ENCODE measurements at regions not wholly inside any gene's neighbourhood (a gene's known extent, or its start where the extent isn't known, plus 50 kb on each side); places are given as distances from the start of the nearest gene placed in this dataset.

DNA sequence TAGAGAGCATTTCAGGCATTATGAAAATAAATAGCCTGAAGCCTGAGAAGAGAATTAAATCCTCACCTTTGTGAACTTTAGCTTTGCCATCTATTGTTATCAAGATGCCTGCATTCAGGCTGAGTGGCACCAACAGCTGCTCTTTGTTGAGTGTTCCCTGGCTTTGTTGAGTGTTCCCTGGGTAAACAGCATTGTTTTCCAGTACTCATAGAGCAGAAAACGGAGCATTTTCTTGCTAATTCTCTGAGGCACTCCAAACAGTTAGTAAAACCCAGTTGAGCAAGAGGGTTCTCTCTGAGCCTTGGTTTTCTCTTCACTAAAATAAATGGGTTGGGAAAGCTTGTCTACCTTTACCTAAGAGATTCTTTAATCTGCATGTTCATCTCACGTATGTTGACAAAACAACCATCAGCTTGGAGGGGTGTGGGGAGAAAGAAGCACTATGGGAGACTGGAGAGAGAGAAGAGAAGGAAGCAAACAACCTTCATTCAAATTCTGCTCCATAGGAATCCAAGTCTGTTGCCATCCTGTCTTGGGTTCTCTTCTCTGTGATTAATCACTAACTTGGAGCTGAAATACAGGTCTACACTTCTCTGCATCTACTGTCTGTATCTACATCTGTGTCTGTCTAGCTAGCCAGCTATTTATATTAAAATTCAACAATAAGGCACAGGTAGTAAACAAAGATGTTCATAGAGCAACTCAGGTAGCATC lies 567.0 kb upstream of the SOX11 start:
- peaks cover 4% of the 10 kb centered on the region for H3K9me3 Mint-ChIP-seq
- ATAC-seq (no peak), DNase-seq (no peak)
- no peak overlapping the region for H3K27ac Mint-ChIP-seq
- H3K4me1 Mint-ChIP-seq, result no peaks in the 10 kb centered on the region
- no peaks in the 10 kb centered on the region for H3K27me3 Mint-ChIP-seq
- no peaks in the 10 kb centered on the region for H3K36me3 Mint-ChIP-seq (ENCODE audit: low read depth)
- H3K4me3 Mint-ChIP-seq, result no peak overlapping the region

DNA sequence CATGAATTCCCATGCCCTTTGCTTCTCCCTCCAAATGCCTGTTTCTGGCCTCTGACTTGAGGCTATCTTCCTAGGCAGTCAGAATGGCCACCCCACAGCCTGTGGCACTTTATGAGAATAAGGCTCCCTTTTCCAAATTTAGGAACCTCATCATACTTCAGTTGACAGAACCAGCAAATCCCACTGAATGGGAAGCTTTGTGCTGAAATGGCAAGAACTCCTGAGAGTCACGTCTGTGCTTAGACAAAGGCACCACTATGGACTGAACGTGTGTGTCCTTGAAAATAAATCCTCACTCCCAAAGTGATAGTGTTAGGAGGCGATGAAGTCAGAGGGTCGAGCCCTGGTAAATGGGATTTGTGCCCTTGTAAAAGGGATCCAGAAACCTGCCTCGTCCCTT lies 559.9 kb upstream of the SOX11 start:
- no peaks in the 10 kb centered on the region for H3K27me3 Mint-ChIP-seq
- peaks cover 15% of the 10 kb centered on the region for H3K9me3 Mint-ChIP-seq
- no peak overlapping the region for H3K27ac Mint-ChIP-seq
- DNase-seq (no peak), ATAC-seq (no peak)
- no peak overlapping the region for H3K4me3 Mint-ChIP-seq
- H3K36me3 Mint-ChIP-seq (ENCODE audit: low read depth), result no peaks in the 10 kb centered on the region
- H3K4me1 Mint-ChIP-seq, result no peaks in the 10 kb centered on the region

- Mint-ChIP-seq H3K27ac (no peak overlapping the region), H3K4me3 (no peak overlapping the region), H3K36me3 (ENCODE audit: low read depth) (no peaks in the 10 kb centered on the region), H3K27me3 (no peaks in the 10 kb centered on the region), H3K4me1 (no peaks in the 10 kb centered on the region), H3K9me3 (peaks cover 9% of the 10 kb centered on the region)
- ATAC-seq (no peak), DNase-seq (no peak)
Observed at GRCh38 chr2:5140347-5140746, 551.8 kb upstream of the SOX11 start.

DNA sequence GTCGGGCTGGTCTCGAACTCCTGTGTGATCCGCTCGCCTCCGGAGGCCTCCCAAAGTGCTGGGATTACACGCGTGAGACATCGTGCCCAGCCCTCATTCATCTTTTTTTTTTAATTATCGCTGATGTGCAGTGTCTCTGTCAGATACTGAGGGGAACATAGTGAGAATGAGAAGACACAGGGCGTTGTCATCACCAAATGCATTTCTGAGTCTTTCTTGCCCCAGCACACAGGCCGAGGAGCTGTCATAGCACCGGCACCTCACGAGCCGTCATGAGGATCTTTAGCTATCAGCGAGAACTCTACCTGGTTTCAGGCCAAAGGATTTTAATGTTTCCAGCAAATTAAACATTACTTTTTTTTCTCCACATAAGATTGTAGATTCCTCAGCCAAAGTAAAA lies 548.0 kb upstream of the SOX11 start:
- H3K9me3 Mint-ChIP-seq, result peaks cover 27% of the 10 kb centered on the region

GRCh38 chr2:5145053-5145452 lies 547.1 kb upstream of the SOX11 start:
- DNase-seq (no peak), ATAC-seq (no peak)
- Mint-ChIP-seq H3K9me3 (peaks cover 36% of the 10 kb centered on the region), H3K36me3 (ENCODE audit: low read depth) (no peaks in the 10 kb centered on the region), H3K27me3 (no peaks in the 10 kb centered on the region), H3K4me1 (no peaks in the 10 kb centered on the region), H3K27ac (no peak overlapping the region), H3K4me3 (no peak overlapping the region)

More for the DNA sequence above, 548.0 kb upstream of the SOX11 start:
- Mint-ChIP-seq H3K4me1 (no peaks in the 10 kb centered on the region), H3K36me3 (ENCODE audit: low read depth) (no peaks in the 10 kb centered on the region), H3K4me3 (no peak overlapping the region), H3K27me3 (no peaks in the 10 kb centered on the region), H3K27ac (no peak overlapping the region)
- no peak for ATAC-seq
- DNase-seq, result no peak

- Mint-ChIP-seq H3K36me3 (ENCODE audit: low read depth) (no peaks in the 10 kb centered on the region), H3K4me3 (no peak overlapping the region), H3K27me3 (no peaks in the 10 kb centered on the region), H3K9me3 (peaks cover 36% of the 10 kb centered on the region), H3K4me1 (no peaks in the 10 kb centered on the region), H3K27ac (no peak overlapping the region)
- DNase-seq (no peak), ATAC-seq (no peak)
Observed at GRCh38 chr2:5145801-5146200, 546.4 kb upstream of the SOX11 start.

- no peaks in the 10 kb centered on the region for H3K27me3 Mint-ChIP-seq
- peaks cover 49% of the 10 kb centered on the region for H3K9me3 Mint-ChIP-seq
- DNase-seq, result no peak
- H3K4me3 Mint-ChIP-seq, result no peak overlapping the region
- H3K36me3 Mint-ChIP-seq (ENCODE audit: low read depth), result no peaks in the 10 kb centered on the region
- H3K27ac Mint-ChIP-seq, result no peak overlapping the region
- no peak for ATAC-seq
- no peaks in the 10 kb centered on the region for H3K4me1 Mint-ChIP-seq
Observed at GRCh38 chr2:5148392-5149085, 543.6 kb upstream of the SOX11 start.

DNA sequence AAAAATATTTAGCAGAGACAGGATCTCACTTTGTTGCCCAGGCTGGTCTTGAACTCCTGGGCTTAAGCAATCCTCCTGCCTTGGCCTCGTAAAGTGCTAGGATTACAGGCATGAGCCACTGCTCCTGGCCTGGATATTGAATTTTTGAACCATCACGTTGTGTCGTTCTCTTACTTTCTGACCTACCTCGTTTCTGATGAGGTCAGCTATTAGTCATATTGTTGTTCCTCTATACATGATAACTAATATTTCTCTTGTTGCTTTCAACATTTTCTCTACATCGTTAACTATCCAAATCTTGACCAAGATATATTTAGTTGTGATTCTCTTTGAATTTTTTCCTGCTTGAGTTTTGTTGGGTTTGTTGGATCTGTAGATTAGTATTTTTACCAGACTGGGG lies 541.3 kb upstream of the SOX11 start:
- H3K9me3 Mint-ChIP-seq, result peaks cover 52% of the 10 kb centered on the region
- H3K4me1 Mint-ChIP-seq, result no peaks in the 10 kb centered on the region
- no peak for ATAC-seq
- no peak overlapping the region for H3K27ac Mint-ChIP-seq
- no peaks in the 10 kb centered on the region for H3K36me3 Mint-ChIP-seq (ENCODE audit: low read depth)
- no peaks in the 10 kb centered on the region for H3K27me3 Mint-ChIP-seq
- no peak overlapping the region for H3K4me3 Mint-ChIP-seq
- DNase-seq, result no peak

- DNase-seq (no peak), ATAC-seq (no peak)
- Mint-ChIP-seq H3K4me3 (no peak overlapping the region), H3K27me3 (no peaks in the 10 kb centered on the region), H3K9me3 (peaks cover 13% of the 10 kb centered on the region), H3K27ac (no peak overlapping the region), H3K4me1 (no peaks in the 10 kb centered on the region), H3K36me3 (ENCODE audit: low read depth) (no peaks in the 10 kb centered on the region)
Observed at GRCh38 chr2:5164776-5165525, 527.2 kb upstream of the SOX11 start.

DNA sequence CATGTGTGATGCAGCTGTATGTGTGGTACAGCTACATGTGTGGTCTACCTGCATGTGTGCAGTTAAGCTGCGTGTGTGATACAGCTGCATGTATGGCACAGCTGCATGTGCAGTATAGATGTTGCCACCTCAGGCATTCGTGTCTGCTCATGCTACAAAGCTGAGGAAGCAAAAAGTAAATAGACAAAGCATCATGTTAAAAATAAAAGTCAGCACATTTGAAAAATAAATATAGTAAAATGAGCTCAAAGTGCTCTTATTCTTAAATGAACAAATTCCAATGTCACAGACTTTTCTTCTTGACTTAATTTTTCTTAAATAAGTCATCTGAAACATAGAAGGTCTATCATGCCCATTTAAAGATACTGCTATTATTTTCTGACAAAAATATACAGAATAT lies 519.3 kb upstream of the SOX11 start:
- ATAC-seq (no peak), DNase-seq (no peak)
- Mint-ChIP-seq H3K27ac (no peak overlapping the region), H3K9me3 (peaks cover 7% of the 10 kb centered on the region), H3K4me3 (no peak overlapping the region), H3K4me1 (no peaks in the 10 kb centered on the region), H3K36me3 (ENCODE audit: low read depth) (no peaks in the 10 kb centered on the region), H3K27me3 (no peaks in the 10 kb centered on the region)

DNA sequence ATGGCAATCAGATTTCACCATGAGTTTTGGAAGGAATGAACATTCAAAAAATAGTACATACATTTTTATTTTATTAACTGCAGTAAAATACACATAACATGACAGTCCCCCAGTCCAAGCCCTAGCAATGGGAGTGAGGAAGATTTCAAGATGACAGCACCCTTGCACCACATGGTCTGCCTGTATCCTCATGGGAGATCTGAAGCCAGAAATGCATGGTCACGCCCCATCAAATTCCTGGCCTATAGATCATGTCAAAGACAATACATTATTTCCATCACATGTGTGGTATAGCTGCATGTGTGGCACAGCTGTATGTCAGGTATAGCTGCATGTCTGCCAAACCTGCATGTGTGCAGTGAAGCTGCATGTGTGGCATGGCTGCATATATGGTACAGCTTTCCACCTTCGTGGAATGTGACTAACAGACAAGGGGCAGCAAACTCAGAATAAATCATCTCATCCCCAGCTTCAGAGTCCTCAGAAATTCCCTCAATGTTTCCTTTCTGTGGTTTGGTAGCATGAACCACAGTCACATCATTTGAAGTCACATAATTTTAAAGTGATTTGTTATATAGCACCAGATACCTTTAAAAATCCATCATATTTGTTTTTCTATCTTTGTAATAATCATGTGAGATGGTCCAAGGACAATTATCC lies 518.2 kb upstream of the SOX11 start:
- Mint-ChIP-seq H3K4me1 (no peaks in the 10 kb centered on the region), H3K36me3 (ENCODE audit: low read depth) (no peaks in the 10 kb centered on the region), H3K4me3 (no peak overlapping the region), H3K9me3 (peaks cover 4% of the 10 kb centered on the region), H3K27ac (no peak overlapping the region), H3K27me3 (no peaks in the 10 kb centered on the region)
- DNase-seq, result no peak
- no peak for ATAC-seq

- Mint-ChIP-seq H3K36me3 (ENCODE audit: low read depth) (no peaks in the 10 kb centered on the region), H3K27ac (no peak overlapping the region), H3K4me1 (no peaks in the 10 kb centered on the region), H3K9me3 (peaks cover 4% of the 10 kb centered on the region), H3K27me3 (no peaks in the 10 kb centered on the region), H3K4me3 (no peak overlapping the region)
- ATAC-seq, result no peak
- DNase-seq, result no peak
Observed at GRCh38 chr2:5175231-5175630, 517.0 kb upstream of the SOX11 start.

DNA sequence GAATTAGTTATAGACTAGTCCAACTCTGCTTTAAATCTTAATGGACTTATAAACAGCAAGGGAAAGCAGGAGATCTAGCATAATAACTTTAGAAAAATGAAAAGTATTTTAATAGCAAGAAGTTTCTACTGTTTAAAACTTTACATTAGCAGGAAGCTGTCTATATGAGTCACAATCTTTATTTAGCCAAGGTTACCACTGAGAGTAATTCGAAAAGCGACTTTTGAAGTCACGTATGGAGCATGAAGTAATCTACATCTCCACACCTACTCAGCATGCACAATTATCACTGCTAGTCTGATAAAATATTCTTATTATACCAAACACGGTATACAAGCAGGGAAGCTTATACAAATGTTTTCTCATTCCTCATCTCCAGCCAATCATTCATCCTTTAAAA lies 515.4 kb upstream of the SOX11 start:
- no peak overlapping the region for H3K27ac Mint-ChIP-seq
- H3K27me3 Mint-ChIP-seq, result no peaks in the 10 kb centered on the region
- no peaks in the 10 kb centered on the region for H3K36me3 Mint-ChIP-seq (ENCODE audit: low read depth)
- DNase-seq (no peak), ATAC-seq (no peak)
- peaks cover 4% of the 10 kb centered on the region for H3K9me3 Mint-ChIP-seq
- H3K4me1 Mint-ChIP-seq, result no peaks in the 10 kb centered on the region
- H3K4me3 Mint-ChIP-seq, result no peak overlapping the region

GRCh38 chr2:5183031-5183430 lies 509.2 kb upstream of the SOX11 start:
- no peak overlapping the region for H3K27ac Mint-ChIP-seq
- no peaks in the 10 kb centered on the region for H3K27me3 Mint-ChIP-seq

GRCh38 chr2:5187283-5187682 lies 504.9 kb upstream of the SOX11 start:
- H3K9me3 Mint-ChIP-seq, result peaks cover 14% of the 10 kb centered on the region
- no peak for DNase-seq
- no peak for ATAC-seq
- no peaks in the 10 kb centered on the region for H3K27me3 Mint-ChIP-seq
- no peak overlapping the region for H3K4me3 Mint-ChIP-seq
- H3K36me3 Mint-ChIP-seq (ENCODE audit: low read depth), result no peaks in the 10 kb centered on the region
- no peak overlapping the region for H3K27ac Mint-ChIP-seq
- no peaks in the 10 kb centered on the region for H3K4me1 Mint-ChIP-seq

More at GRCh38 chr2:5183031-5183430, 509.2 kb upstream of the SOX11 start:
- no peaks in the 10 kb centered on the region for H3K36me3 Mint-ChIP-seq (ENCODE audit: low read depth)
- no peaks in the 10 kb centered on the region for H3K4me1 Mint-ChIP-seq
- ATAC-seq (no peak), DNase-seq (no peak)
- H3K9me3 Mint-ChIP-seq, result peaks cover 14% of the 10 kb centered on the region
- H3K4me3 Mint-ChIP-seq, result no peak overlapping the region
